Progenitor cell of endocrine pancreas (in vitro differentiated cells): ENCODE measurements at regions not wholly inside any gene's neighbourhood (a gene's known extent, or its start where the extent isn't known, plus 50 kb on each side); places are given as distances from the start of the nearest gene placed in this dataset.

Experiments
- DNase-seq: peaks from one replicate; pipeline ENCODE4 v3.0.0; 2021; ENCODE audit warnings: low spot score; ENCODE audit not compliant: unreplicated experiment
- H3K27ac Mint-ChIP-seq: 2 replicates; pipeline ENCODE4 v1.8.0; 2021; ENCODE audit warnings: mild to moderate bottlenecking, moderate library complexity, mixed read lengths
- H3K27me3 Mint-ChIP-seq: 2 replicates; pipeline ENCODE4 v1.8.0; 2021; ENCODE audit warnings: mixed read lengths
- H3K36me3 Mint-ChIP-seq: 2 replicates; pipeline ENCODE4 v1.8.0; 2022; ENCODE audit warnings: mixed read lengths; ENCODE audit not compliant: insufficient read depth
- H3K4me1 Mint-ChIP-seq: 2 replicates; pipeline ENCODE4 v1.8.0; 2021; ENCODE audit warnings: low read depth, mixed read lengths
- H3K4me3 Mint-ChIP-seq: 2 replicates; pipeline ENCODE4 v1.8.0; 2021; ENCODE audit warnings: low read depth, mild to moderate bottlenecking, moderate library complexity, mixed read lengths
- H3K9me3 Mint-ChIP-seq: 2 replicates; pipeline ENCODE4 v1.8.0; 2021; ENCODE audit warnings: low read depth, mixed read lengths
- TF ChIP-seq, protein P1 (sequence below): fragments of 200-600 bp; sonication (generic); IDR thresholded peaks from one replicate; pipeline ENCODE4 v1.5.0; 2021; ENCODE audit warnings: antibody characterized with exemption, mild to moderate bottlenecking; ENCODE audit not compliant: unreplicated experiment

DNA sequence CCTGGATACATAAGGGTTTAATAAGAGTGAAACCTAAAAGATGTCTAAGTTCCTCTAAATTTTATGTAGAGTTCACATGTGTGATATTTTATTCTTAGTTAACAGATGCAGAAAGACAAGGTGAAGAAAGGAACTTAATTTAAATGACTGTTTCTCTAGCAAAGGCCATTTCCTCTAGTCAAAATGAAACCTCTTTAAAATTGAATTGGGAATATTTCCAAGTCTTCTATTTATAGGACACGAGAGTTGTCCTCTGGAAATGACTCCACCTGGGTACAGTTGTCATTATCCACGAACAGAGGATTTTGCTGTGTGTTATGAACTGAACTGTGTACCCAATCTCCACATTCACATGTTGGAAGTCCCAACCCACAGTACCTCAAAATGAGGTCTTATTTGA, 64.5 kb upstream of the KCNK1 start:
- Mint-ChIP-seq H3K9me3 (no peaks in the 10 kb centered on the region), H3K27me3 (no peaks in the 10 kb centered on the region)
- DNase-seq: no peak

DNA sequence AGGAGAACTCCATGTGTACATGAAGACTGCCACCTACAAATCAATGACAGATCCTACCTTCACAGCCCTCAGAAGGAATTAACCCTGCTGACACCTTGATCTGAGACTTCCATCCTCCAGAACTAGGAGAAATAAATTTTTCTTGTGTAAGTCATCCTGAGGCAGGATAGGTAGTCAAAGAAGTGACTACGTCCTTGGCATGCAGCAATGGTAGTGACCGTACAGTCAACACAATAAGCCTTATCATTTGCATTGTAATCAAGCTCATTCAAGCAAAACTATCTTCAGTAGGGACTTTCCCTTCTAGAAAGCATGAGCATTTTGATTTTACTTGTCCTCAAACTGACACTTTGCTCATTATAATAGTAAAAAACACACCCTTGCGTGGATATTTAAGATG, 64.0 kb upstream of the KCNK1 start:
- Mint-ChIP-seq H3K4me3 (no peak overlapping the region), H3K27me3 (no peaks in the 10 kb centered on the region), H3K4me1 (no peaks in the 10 kb centered on the region), H3K9me3 (no peaks in the 10 kb centered on the region), H3K27ac (no peak overlapping the region), H3K36me3 (no peaks in the 10 kb centered on the region)
- TF ChIP-seq, protein P1, sequence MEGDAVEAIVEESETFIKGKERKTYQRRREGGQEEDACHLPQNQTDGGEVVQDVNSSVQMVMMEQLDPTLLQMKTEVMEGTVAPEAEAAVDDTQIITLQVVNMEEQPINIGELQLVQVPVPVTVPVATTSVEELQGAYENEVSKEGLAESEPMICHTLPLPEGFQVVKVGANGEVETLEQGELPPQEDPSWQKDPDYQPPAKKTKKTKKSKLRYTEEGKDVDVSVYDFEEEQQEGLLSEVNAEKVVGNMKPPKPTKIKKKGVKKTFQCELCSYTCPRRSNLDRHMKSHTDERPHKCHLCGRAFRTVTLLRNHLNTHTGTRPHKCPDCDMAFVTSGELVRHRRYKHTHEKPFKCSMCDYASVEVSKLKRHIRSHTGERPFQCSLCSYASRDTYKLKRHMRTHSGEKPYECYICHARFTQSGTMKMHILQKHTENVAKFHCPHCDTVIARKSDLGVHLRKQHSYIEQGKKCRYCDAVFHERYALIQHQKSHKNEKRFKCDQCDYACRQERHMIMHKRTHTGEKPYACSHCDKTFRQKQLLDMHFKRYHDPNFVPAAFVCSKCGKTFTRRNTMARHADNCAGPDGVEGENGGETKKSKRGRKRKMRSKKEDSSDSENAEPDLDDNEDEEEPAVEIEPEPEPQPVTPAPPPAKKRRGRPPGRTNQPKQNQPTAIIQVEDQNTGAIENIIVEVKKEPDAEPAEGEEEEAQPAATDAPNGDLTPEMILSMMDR: no peak
- DNase-seq: no peak

More for the DNA sequence above, 64.5 kb upstream of the KCNK1 start:
- Mint-ChIP-seq H3K36me3 (no peaks in the 10 kb centered on the region), H3K27ac (no peak overlapping the region), H3K4me3 (no peak overlapping the region), H3K4me1 (no peaks in the 10 kb centered on the region)
- TF ChIP-seq, protein P1: no peak

DNA sequence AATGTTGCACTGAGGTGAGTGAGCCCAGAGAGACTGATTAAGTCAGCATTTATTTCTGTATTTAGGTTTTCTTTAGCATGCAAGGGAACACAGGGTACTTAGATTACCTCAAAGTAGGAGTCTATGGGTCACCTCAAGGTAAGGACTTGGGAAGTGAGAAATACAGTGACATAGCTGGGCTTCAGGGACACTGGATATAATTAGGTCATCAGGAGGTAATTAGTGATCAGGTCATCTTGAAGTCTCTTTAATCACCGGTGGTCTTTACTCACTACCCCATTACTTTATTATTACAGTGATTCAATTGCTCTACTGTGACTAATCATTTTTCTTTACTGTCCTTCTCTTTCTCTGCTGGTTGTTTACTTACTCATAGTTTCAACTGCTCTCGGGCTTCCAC, 59.9 kb upstream of the KCNK1 start:
- H3K4me3 Mint-ChIP-seq: no peak overlapping the region
- DNase-seq: no peak
- no peaks in the 10 kb centered on the region for H3K36me3 Mint-ChIP-seq
- TF ChIP-seq, protein P1: no peak
- H3K4me1 Mint-ChIP-seq: no peaks in the 10 kb centered on the region
- no peak overlapping the region for H3K27ac Mint-ChIP-seq
- peaks cover 4% of the 10 kb centered on the region for H3K27me3 Mint-ChIP-seq
- H3K9me3 Mint-ChIP-seq: no peaks in the 10 kb centered on the region

DNA sequence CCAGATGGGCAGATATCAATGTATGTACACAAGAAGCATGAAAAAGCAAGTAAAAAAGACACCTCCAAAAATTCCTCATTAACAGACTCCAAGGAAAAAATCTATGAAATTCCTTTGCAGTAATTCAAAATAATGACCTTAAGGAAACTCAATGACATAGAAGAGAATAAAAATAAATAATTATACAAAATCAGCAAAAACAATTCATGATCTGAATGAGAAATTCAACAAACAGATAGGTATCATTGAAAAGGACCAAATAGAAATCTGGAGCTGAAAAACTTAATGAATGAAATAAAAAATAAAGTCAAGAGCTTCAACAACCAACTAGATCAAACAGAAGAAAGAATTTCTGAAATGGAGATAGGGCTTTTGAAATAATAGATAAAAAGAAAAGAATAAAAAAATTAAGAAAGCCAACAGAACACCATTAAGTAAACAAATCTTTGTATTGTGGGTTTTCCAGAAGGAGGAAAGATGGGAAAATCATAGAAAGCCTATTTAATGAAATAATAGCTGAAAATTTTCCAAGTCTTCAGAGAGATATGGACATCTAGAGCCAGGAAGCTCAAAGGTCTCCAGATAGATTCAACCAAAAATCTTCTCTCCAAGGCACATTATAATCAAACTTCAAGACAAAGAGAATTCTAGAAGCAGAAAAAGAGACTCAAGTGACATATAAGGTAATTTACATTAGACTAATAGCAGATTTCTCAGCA, 52.0 kb upstream of the KCNK1 start:
- no peak for DNase-seq
- H3K4me3 Mint-ChIP-seq: no peak overlapping the region
- H3K4me1 Mint-ChIP-seq: no peaks in the 10 kb centered on the region
- H3K27ac Mint-ChIP-seq: no peak overlapping the region
- H3K27me3 Mint-ChIP-seq: peaks cover 1% of the 10 kb centered on the region
- H3K36me3 Mint-ChIP-seq: peaks cover 3% of the 10 kb centered on the region
- TF ChIP-seq, protein P1: no peak
- peaks cover 31% of the 10 kb centered on the region for H3K9me3 Mint-ChIP-seq
